OCI-LY3 (cell line): ENCODE measurements at regions not wholly inside any gene's neighbourhood (a gene's known extent, or its start where the extent isn't known, plus 50 kb on each side); places are given as distances from the start of the nearest gene placed in this dataset.

ENCODE experiments used
- H2AFZ ChIP-seq: fragments of 200-600, 300-600 bp; shearing (Covaris generic); 2 replicates; pipeline ENCODE4 v1.6.0; 2014; ENCODE audit warnings: antibody characterized with exemption, low read depth, low read length
- H3K27ac ChIP-seq: fragments of 200-600, 300-600 bp; sonication (generic); 2 replicates; pipeline ENCODE4 v1.5.1; 2014; ENCODE audit warnings: mild to moderate bottlenecking, low read length, moderate library complexity, mixed read lengths
- H3K27me3 ChIP-seq: fragments of 200-600, 300-600 bp; sonication (generic); 2 replicates; pipeline ENCODE4 v1.6.1; 2014; ENCODE audit warnings: low read depth, low read length, mixed read lengths
- H3K36me3 ChIP-seq: fragments of 200-600, 300-600 bp; sonication (generic); replicated peaks from 2 replicates; pipeline ENCODE3; 2014; ENCODE audit warnings: low read depth, low read length, mixed read lengths
- H3K4me1 ChIP-seq: fragments of 300-600, 200-600 bp; sonication (generic); 2 replicates; pipeline ENCODE4 v1.6.1; 2014; ENCODE audit warnings: low read length, mixed read lengths
- H3K4me2 ChIP-seq: fragments of 200-600, 300-600 bp; sonication (generic); 2 replicates; pipeline ENCODE4 v1.6.1; 2014; ENCODE audit warnings: low read length, mixed read lengths
- H3K4me3 ChIP-seq: fragments of 300-600, 200-600 bp; sonication (generic); 2 replicates; pipeline ENCODE4 v1.5.1; 2014; ENCODE audit warnings: antibody characterized with exemption, mild to moderate bottlenecking, low read length, moderate library complexity
- H3K79me2 ChIP-seq: fragments of 300-600, 200-600 bp; shearing (Covaris generic); 2 replicates; pipeline ENCODE4 v1.6.1; 2014; ENCODE audit warnings: mild to moderate bottlenecking, low read length, mixed read lengths
- H3K9ac ChIP-seq: fragments of 300-600, 200-600 bp; shearing (Covaris generic); 2 replicates; pipeline ENCODE4 v1.6.0; 2014; ENCODE audit warnings: mild to moderate bottlenecking, low read length, moderate library complexity
- H3K9me3 ChIP-seq: fragments of 200-600, 300-600 bp; shearing (Covaris generic); 2 replicates; pipeline ENCODE4 v1.6.1; 2014; ENCODE audit warnings: low read length, mixed read lengths; ENCODE audit not compliant: insufficient read depth
- H4K20me1 ChIP-seq: fragments of 200-600, 300-600 bp; sonication (generic); 2 replicates; pipeline ENCODE4 v1.6.1; 2016; ENCODE audit warnings: low read length, mixed read lengths; ENCODE audit not compliant: insufficient read depth
- EZH2phosphoT487 ChIP-seq: fragments of 200-600 bp; shearing (Covaris generic); IDR thresholded peaks from 2 replicates; pipeline ENCODE4 v1.6.1; 2018; ENCODE audit warnings: antibody characterized with exemption, mixed run types, low read depth
- TF ChIP-seq, protein P1 (sequence below): fragments of 200-600, 300-600 bp; sonication (generic); IDR thresholded peaks from 2 replicates; pipeline ENCODE4 v1.5.1; 2014; ENCODE audit warnings: antibody characterized with exemption, low read length, low read depth

DNA sequence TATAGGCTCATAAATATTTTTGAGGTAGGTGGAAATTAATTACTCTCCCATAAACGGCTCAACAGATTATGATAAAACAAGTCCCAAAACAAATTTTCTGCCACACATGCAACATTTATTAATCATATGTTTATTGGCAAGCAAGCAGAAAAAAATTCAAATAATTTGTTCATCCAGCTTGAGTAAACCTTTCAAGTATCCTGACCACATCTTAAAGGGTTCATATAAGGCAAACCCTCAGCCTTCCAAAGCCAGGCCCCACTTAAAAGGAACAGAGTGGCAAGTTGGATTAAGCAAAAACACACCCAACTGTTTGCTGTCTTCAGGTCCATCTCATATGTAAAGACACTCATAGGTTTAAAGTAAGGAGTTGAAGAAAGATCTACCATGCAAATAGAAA, 1042.3 kb downstream of the DIPK2A start:
- Histone ChIP-seq H3K79me2 (no peaks in the 10 kb centered on the region), H3K4me2 (no peak overlapping the region), H3K27me3 (no peaks in the 10 kb centered on the region), H3K36me3 (no peaks in the 10 kb centered on the region), H3K4me1 (peaks cover 4% of the 10 kb centered on the region; the same call in 1 of the 2 replicates), H3K4me3 (no peak overlapping the region), H3K9ac (no peak overlapping the region), H2AFZ (0 out of 2 replicates have a peak overlapping the region, but pooled peaks have one; percentile 14), H3K9me3 (no peaks in the 10 kb centered on the region), H3K27ac (no peak overlapping the region), H4K20me1 (no peaks in the 10 kb centered on the region)
- TF ChIP-seq, protein P1, sequence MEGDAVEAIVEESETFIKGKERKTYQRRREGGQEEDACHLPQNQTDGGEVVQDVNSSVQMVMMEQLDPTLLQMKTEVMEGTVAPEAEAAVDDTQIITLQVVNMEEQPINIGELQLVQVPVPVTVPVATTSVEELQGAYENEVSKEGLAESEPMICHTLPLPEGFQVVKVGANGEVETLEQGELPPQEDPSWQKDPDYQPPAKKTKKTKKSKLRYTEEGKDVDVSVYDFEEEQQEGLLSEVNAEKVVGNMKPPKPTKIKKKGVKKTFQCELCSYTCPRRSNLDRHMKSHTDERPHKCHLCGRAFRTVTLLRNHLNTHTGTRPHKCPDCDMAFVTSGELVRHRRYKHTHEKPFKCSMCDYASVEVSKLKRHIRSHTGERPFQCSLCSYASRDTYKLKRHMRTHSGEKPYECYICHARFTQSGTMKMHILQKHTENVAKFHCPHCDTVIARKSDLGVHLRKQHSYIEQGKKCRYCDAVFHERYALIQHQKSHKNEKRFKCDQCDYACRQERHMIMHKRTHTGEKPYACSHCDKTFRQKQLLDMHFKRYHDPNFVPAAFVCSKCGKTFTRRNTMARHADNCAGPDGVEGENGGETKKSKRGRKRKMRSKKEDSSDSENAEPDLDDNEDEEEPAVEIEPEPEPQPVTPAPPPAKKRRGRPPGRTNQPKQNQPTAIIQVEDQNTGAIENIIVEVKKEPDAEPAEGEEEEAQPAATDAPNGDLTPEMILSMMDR, result no peak

DNA sequence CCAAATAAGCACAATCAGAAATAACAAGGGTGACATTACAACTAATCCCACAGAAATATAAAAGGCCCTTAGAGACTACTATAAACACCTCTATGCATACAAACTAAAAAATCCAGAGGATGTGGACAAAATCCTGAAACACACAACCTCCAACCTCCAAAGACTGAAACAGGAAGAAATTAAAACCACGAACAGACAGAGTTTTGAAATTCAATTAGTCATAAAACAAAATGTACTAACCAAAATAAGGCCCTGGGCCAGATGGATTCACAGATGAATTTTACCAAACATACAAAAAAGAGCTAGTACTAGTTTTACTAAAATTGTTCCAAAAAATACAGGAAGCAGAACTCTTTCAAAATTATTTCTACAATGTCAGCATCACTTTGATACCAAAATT, 1043.6 kb downstream of the DIPK2A start:
- Histone ChIP-seq H3K27ac (no peak overlapping the region), H2AFZ (peak overlapping the region; percentile 71), H4K20me1 (no peaks in the 10 kb centered on the region), H3K4me3 (no peak overlapping the region), H3K36me3 (no peaks in the 10 kb centered on the region), H3K4me2 (peak overlapping the region; percentile 7; the same call in 1 of the 2 replicates), H3K79me2 (no peaks in the 10 kb centered on the region), H3K9me3 (no peaks in the 10 kb centered on the region), H3K27me3 (no peaks in the 10 kb centered on the region), H3K9ac (no peak overlapping the region), H3K4me1 (peaks cover 4% of the 10 kb centered on the region; the same call in 1 of the 2 replicates)
- TF ChIP-seq EZH2phosphoT487, result no peak
- TF ChIP-seq, protein P1, result no peak

DNA sequence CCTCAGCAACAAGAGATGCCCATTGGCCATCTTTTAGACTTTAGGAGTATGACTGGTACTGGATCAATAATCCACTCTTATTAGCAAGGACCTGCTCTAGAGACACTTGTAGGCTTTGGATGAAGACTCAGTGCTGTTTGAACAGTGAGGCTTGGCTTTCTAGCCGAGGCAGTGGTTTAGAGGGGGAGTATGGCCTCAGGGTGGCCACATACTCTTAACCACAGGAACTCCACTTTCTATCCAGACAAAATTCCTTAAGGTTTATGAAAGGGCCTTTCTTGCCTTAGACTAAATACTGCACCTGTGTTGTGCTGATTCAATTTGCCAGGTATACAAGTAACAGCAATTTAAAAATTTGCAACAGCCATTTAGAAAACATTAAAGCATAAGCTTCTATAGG, 1046.3 kb downstream of the DIPK2A start:
- no peaks in the 10 kb centered on the region for H3K79me2 ChIP-seq
- no peaks in the 10 kb centered on the region for H4K20me1 ChIP-seq
- H3K4me1 ChIP-seq, result peaks cover 4% of the 10 kb centered on the region; the same call in 1 of the 2 replicates
- no peaks in the 10 kb centered on the region for H3K27me3 ChIP-seq
- TF ChIP-seq, protein P1, result no peak
- no peak for TF ChIP-seq EZH2phosphoT487
- H3K9me3 ChIP-seq, result no peaks in the 10 kb centered on the region
- H3K4me3 ChIP-seq, result no peak overlapping the region
- no peak overlapping the region for H3K27ac ChIP-seq
- no peaks in the 10 kb centered on the region for H3K36me3 ChIP-seq
- peak overlapping the region; percentile 20; the same call in 1 of the 2 replicates for H2AFZ ChIP-seq
- H3K9ac ChIP-seq, result no peak overlapping the region
- no peak overlapping the region for H3K4me2 ChIP-seq

DNA sequence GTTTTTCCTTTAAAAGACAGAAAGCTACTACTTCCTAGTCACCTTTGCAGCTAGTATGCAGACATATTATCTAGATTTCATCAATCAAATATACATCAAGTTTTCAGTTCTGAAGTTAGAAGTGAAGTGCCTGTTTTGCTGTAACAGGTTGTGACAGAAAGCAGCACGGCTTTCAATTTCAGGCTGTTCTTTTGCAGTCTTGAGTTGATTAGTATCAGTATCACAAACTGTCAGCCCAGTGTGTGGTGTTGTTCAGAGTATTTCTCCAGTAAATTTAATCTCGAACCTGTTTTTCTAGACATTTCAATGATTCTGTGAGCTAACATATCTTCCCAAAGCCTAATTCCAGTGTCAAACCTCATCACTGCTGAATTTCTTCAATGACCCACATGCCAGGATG, 1050.8 kb downstream of the DIPK2A start:
- Histone ChIP-seq H3K27ac (no peak overlapping the region), H4K20me1 (no peaks in the 10 kb centered on the region), H3K9me3 (no peaks in the 10 kb centered on the region), H3K4me1 (no peaks in the 10 kb centered on the region), H2AFZ (no peak overlapping the region), H3K4me3 (no peak overlapping the region), H3K4me2 (no peak overlapping the region), H3K79me2 (no peaks in the 10 kb centered on the region), H3K36me3 (no peaks in the 10 kb centered on the region), H3K9ac (no peak overlapping the region), H3K27me3 (no peaks in the 10 kb centered on the region)
- TF ChIP-seq, protein P1, result no peak
- TF ChIP-seq EZH2phosphoT487, result no peak
